ENCODE measurements at regions not wholly inside any gene's neighbourhood (a gene's known extent, or its start where the extent isn't known, plus 50 kb on each side); places are given as distances from the start of the nearest gene placed in this dataset.

DNA sequence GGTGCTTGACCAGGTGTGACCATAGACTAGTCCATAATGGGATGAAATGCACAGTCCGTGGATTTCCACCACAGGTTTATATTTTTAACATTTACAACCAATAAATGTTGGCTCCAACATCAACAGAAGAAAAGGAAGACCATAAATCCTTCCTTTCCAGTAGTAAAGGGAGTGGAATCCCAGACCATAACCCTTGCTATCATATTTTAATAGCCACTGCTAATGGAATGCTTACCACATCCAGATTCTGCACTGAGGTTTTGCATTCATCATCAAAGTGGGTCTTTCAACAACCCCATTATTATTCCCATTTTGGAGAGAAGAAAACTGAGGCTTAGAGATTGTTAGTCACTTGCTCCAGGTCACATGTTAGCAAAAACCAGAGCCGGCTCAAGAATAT lies 106.7 kb downstream of the FOXL1 start:
- Histone ChIP-seq H3K4me1 (no peaks in the 10 kb centered on the region), H3K36me3 (no peaks in the 10 kb centered on the region), H3K27ac (no peak overlapping the region), H3K9me3 (no peaks in the 10 kb centered on the region), H3K27me3 (no peaks in the 10 kb centered on the region), H3K4me3 (no peak overlapping the region)
- intact Hi-C loops (cut with DNase I): no loop called here
- TF ChIP-seq, protein P1, sequence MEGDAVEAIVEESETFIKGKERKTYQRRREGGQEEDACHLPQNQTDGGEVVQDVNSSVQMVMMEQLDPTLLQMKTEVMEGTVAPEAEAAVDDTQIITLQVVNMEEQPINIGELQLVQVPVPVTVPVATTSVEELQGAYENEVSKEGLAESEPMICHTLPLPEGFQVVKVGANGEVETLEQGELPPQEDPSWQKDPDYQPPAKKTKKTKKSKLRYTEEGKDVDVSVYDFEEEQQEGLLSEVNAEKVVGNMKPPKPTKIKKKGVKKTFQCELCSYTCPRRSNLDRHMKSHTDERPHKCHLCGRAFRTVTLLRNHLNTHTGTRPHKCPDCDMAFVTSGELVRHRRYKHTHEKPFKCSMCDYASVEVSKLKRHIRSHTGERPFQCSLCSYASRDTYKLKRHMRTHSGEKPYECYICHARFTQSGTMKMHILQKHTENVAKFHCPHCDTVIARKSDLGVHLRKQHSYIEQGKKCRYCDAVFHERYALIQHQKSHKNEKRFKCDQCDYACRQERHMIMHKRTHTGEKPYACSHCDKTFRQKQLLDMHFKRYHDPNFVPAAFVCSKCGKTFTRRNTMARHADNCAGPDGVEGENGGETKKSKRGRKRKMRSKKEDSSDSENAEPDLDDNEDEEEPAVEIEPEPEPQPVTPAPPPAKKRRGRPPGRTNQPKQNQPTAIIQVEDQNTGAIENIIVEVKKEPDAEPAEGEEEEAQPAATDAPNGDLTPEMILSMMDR (IDR thresholded peaks at IDR 0.05): no peak
- TF ChIP-seq POLR2AphosphoS5 (IDR thresholded peaks at IDR 0.05; ENCODE audit: insufficient read depth in 1 of 2, low read depth in 1 of 2): no peak
- TF ChIP-seq POLR2A (IDR thresholded peaks at IDR 0.05): no peak
- no peak for DNase-seq (ENCODE audit: extremely low spot score in 2 of 2)

DNA sequence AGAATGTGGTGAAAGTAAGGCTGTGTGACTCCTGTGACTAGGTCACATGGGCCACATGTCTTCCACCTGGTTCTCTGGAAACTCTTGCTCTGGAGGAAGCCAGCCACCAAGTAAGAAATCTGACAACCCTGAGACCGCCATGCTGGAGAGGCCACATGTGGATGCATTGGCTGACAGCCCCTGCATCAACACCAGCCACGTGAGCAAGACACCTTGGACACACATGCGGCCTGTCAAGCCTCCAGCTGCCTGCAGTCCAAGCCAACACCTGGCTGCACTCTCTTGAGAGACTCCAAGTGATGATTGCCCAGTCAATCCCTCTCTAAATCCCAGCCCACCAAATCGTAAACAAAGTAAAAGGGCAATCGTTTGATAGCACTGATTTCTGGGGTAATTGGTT lies 112.6 kb downstream of the FOXL1 start:
- no peaks in the 10 kb centered on the region for H3K9me3 ChIP-seq
- intact Hi-C loops (cut with DNase I): no loop called here
- H3K4me1 ChIP-seq: no peaks in the 10 kb centered on the region
- no peak overlapping the region for H3K27ac ChIP-seq
- DNase-seq (ENCODE audit: extremely low spot score in 2 of 2): no peak
- no peaks in the 10 kb centered on the region for H3K36me3 ChIP-seq
- TF ChIP-seq, protein P1 (IDR thresholded peaks at IDR 0.05): no peak
- TF ChIP-seq POLR2A (IDR thresholded peaks at IDR 0.05) (no peak), POLR2AphosphoS5 (IDR thresholded peaks at IDR 0.05; ENCODE audit: insufficient read depth in 1 of 2, low read depth in 1 of 2) (no peak)
- H3K4me3 ChIP-seq: no peak overlapping the region
- no peaks in the 10 kb centered on the region for H3K27me3 ChIP-seq

DNA sequence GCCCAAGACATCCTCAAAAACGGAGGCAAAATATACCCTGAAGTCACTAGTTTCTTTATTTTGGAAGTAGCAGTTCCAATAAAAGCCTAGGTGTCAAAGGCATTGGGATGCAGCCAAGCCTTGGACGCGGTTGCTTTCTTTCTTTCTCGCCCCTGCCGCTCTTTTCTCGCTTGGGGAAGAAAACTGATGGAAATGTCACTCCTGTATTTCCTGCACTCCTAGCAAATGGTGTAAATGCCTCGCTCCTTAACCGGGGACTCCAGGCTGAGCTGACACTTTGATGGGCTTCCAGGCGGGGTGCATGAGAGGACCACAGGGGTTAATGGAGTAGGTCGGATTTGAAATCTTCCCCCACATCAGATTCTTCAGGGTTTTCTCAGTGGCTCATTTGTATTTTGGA lies 114.1 kb downstream of the FOXL1 start:
- H3K36me3 ChIP-seq: no peaks in the 10 kb centered on the region
- no peaks in the 10 kb centered on the region for H3K4me1 ChIP-seq
- TF ChIP-seq, protein P1 (IDR thresholded peaks at IDR 0.05): no peak
- TF ChIP-seq POLR2A (IDR thresholded peaks at IDR 0.05) (no peak), POLR2AphosphoS5 (IDR thresholded peaks at IDR 0.05; ENCODE audit: insufficient read depth in 1 of 2, low read depth in 1 of 2) (no peak)
- H3K27me3 ChIP-seq: no peaks in the 10 kb centered on the region
- H3K27ac ChIP-seq: no peak overlapping the region
- H3K4me3 ChIP-seq: no peak overlapping the region
- no peaks in the 10 kb centered on the region for H3K9me3 ChIP-seq
- DNase-seq (ENCODE audit: extremely low spot score in 2 of 2): no peak
- intact Hi-C loops (cut with DNase I): no loop called here

DNA sequence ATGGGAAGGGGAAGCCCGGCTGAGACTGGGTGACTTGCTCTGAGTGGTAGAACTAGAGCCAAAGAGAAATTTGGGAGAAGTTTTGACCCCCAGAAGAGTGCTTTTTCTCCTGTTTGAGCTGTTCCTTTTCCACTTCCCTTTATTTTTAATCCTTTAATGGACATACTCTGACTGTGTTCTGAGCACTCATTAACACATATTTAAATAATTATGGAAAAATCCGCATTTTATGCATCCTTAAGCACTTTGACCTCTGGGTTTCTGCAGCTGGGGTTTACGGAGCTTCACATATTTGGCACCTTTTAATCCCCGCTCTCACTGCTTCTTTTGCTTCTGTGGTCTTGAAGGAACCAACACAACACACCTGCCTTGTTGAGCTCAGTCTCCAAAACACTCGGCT lies 114.7 kb downstream of the FOXL1 start:
- Histone ChIP-seq H3K27me3 (no peaks in the 10 kb centered on the region), H3K9me3 (no peaks in the 10 kb centered on the region), H3K27ac (no peak overlapping the region), H3K4me3 (no peak overlapping the region), H3K4me1 (no peaks in the 10 kb centered on the region), H3K36me3 (no peaks in the 10 kb centered on the region)
- intact Hi-C loops (cut with DNase I): no loop called here
- TF ChIP-seq, protein P1 (IDR thresholded peaks at IDR 0.05): no peak
- TF ChIP-seq POLR2A (IDR thresholded peaks at IDR 0.05): no peak
- no peak for TF ChIP-seq POLR2AphosphoS5 (IDR thresholded peaks at IDR 0.05; ENCODE audit: insufficient read depth in 1 of 2, low read depth in 1 of 2)
- DNase-seq (ENCODE audit: extremely low spot score in 2 of 2): no peak

DNA sequence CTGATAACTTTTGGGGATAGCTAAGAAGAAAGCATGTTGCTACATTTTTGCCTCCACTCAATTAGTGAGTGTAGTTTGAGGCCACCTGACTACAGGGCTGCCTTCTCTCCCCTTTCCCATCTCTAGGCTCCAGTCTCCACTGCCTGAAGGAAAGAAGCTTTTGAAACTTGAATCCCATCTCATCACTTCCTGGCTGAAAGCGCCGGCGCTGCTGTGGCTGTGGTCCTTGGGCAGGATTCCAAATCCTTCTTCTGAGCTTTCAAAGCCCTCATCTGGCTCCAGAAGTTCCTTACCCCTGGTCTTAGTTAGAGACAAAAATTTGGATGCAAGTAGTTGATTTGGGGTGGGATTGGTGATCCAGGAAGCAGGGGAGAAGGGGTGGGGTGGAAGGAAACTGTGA lies 119.4 kb downstream of the FOXL1 start:
- no peaks in the 10 kb centered on the region for H3K9me3 ChIP-seq
- intact Hi-C loops (cut with DNase I): no loop called here
- no peaks in the 10 kb centered on the region for H3K36me3 ChIP-seq
- TF ChIP-seq, protein P1 (IDR thresholded peaks at IDR 0.05): no peak
- TF ChIP-seq POLR2AphosphoS5 (IDR thresholded peaks at IDR 0.05; ENCODE audit: insufficient read depth in 1 of 2, low read depth in 1 of 2): no peak
- no peak for TF ChIP-seq POLR2A (IDR thresholded peaks at IDR 0.05)
- H3K4me3 ChIP-seq: no peak overlapping the region
- no peaks in the 10 kb centered on the region for H3K4me1 ChIP-seq
- H3K27me3 ChIP-seq: no peaks in the 10 kb centered on the region
- H3K27ac ChIP-seq: no peak overlapping the region
- no peak for DNase-seq (ENCODE audit: extremely low spot score in 2 of 2)

Measured in vagina (tissue), 2 donors.